Amygdala (tissue), 56 donors: ENCODE measurements at regions not wholly inside any gene's neighbourhood (a gene's known extent, or its start where the extent isn't known, plus 50 kb on each side); places are given as distances from the start of the nearest gene placed in this dataset.
"Not testable (repeated sequence)": the region's sequence is repeated elsewhere in the genome, so short reads cannot be mapped to it uniquely, and the experiment has no call there.

Experiments
- DNase-seq, 56 donors: peaks; one replicate each; lab custom pipeline; 2025; lab: John Stamatoyannopoulos, UW

DNA sequence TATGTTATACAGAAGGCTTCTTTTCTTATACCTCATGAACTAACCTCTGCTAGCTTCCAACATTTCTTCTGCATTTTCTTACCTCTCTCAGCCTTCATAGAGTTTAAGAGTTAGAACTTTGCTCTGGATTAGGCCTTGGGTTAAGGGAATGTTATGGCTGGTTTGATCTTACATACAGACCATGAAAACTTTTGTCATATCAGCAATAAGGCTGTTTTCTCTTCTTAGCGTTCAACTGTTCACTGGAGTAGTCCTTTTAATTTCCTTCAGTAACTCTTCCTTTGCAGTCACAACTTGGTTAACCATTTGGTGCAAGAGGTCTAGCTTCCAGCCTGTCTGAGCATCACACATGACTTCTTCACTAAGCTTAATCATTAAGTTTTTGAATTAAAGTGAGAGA lies 329.0 kb upstream of the CCNG1 start:
- DNase-seq, result no peak

GRCh38 chr5:163115011-163115410 lies 322.4 kb upstream of the CCNG1 start:
- DNase-seq, result no peak

- not testable (repeated sequence) for DNase-seq
Measured at GRCh38 chr5:163116618-163117017, 320.8 kb upstream of the CCNG1 start.

DNA sequence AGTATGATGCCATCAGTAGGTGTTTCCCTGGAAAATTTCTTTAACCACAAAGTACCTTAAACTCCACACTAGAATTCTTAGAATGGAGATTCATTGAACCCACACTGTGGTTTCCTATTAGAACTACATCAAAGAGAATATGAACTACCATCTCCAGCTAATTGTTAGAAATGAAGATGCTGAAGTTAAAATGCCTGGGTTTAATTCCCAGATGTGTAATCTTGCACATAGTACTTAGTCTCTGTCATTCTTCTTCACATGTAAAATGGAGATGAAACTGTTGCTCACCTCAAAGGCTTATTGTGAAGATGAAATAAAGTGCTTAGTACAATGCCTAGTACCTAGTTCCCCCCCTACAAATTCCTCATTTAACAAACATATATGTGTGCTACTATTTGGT lies 303.3 kb upstream of the CCNG1 start:
- DNase-seq, result no peak

- DNase-seq, result no peak
Measured at GRCh38 chr5:163135849-163136248, 301.5 kb upstream of the CCNG1 start.

DNA sequence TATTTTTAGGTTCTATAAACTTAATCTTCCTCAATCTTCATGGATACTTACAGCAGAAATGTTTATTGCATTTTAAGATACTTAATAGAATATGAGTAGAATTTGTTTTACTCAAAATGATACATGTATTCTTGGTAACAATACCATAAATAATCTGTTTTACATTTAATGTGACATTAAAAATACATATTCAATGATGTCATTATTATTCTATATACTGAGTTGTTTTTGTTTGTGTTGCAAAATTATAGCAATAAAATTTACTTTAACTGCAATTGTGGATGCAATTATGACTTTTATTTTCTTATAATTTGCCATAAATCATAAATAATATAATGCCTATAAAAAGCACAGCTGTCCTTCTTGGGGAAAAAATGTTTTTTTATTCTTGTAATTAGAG lies 275.9 kb upstream of the CCNG1 start:
- DNase-seq, result no peak

DNA sequence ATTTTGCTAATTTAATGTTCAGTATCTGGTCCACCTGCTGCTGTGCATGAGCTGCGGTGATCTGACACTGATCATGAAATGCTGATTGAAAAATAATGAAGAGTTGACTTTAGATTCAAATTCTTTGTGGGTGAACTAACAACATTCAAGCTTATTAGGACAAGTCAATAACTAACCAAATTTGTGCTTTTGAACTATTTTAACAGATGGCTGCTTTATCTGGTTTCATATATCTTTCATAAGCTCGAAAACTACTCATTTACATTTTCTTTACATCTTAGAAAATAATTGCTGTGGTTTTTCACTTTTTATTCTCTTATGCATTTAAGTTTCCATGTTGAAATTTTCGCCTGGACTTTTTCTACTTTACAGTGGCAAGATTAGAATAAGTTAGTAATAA lies 274.8 kb upstream of the CCNG1 start:
- DNase-seq, result no peak

- DNase-seq, result no peak
Measured at GRCh38 chr5:163163858-163164257, 273.5 kb upstream of the CCNG1 start.

DNA sequence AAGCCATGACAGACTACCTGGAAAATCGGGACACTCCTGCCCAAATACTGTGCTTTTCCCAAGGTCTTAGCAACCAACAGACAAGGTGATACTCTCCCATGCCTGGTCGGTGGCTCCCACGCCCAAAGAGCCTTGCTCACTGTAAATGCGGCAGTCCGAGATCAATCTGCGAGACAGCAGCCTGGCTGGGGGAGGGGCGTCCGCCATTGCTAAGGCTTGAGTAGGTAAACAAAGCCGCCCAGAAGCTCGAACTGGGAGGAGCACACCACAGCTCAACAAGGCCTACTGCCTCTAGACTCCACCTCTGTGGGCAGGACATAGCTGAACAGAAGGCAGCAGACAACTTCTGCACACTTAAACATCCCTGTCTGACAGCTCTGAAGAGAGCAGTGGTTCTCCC lies 272.1 kb upstream of the CCNG1 start:
- DNase-seq, result no peak

- DNase-seq, result not testable (repeated sequence)
Measured at GRCh38 chr5:163170161-163170560, 267.2 kb upstream of the CCNG1 start.

DNA sequence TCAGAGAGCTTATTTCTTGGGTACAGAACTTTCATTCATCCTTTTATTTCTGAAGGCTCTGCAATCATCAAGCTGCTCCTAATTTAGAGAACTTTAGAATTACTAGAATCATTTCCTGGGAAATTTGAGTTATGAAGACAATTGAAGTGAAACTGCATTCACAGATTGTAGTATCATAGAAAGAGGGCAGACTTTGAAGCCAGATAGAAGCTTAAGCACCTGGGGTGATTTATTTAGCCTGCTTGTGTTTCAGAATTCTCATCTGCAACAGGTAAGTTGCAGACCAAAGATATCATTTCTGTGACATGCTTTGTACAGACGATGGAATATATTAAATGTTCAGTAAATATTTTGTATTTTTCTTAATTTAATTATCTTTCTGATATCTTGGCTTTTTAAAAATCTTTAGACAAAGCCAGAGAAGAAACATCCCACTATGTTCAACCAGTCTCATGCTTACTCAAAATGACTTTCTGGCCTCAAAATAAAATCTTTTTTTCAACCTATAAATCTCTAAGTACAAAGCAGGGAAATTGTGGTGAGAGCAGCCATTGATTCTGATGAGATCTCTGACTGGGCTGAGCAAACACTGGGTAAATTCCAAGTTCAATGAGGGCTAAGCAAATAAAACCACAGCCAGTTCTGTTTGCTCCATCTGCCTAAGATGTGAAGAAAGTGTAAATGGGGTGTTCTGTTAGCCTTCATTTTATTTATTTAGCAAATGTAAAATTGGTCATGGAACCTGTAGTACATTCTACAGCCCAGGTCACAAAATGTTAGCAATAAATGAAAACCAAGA lies 264.7 kb upstream of the CCNG1 start:
- DNase-seq, result no peak

- no peak for DNase-seq
Measured at GRCh38 chr5:163177971-163178370, 259.4 kb upstream of the CCNG1 start.

- DNase-seq, result no peak
Measured at GRCh38 chr5:163185315-163185714, 252.1 kb upstream of the CCNG1 start.

DNA sequence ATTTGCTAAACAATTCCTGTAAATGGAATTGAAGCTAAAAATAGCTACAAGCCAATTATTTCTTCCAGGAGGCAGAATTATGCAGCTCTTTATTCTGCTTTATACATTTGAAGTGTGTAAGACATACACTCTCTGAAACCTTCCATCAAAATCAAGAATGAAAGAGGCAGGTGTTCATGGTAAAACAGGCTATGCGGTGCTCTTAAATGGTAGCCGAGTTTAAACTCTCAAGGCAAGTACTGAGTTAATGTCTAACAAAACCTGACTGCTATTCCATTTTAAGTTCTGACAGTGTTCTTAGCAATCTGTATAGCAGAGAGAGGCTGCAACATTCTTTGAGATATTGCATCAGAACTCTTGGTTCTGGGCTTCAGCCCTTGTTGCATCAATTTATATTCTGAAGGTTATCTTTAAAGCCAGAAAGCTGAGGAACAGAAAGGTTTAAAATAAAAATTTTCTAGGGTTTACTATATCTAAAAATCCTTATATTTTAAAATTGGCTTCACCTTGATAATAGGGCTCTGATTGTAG lies 248.3 kb upstream of the CCNG1 start:
- no peak for DNase-seq

- DNase-seq, result no peak
Measured at GRCh38 chr5:163190283-163190682, 247.1 kb upstream of the CCNG1 start.

DNA sequence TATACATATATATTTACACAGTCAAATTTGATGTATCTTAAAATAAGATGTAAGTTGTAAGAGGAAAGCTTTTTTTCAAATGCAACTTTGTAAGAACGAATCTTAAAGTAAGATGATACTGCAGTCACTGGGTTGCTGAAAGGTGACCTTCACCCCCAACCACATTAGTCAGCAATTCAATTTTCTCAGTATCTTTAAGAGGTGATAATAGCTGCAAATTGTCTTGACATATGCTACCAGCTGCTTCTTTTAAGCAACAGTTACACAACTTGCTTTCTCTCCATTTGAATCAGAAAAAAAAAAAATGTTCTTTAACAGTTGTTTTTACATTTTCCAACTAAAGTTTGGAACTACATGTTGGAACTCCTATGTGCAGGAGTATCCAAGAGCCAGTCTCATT lies 246.6 kb upstream of the CCNG1 start:
- DNase-seq, result no peak

GRCh38 chr5:163193886-163194285 lies 243.5 kb upstream of the CCNG1 start:
- DNase-seq, result no peak

- no peak for DNase-seq
Measured at GRCh38 chr5:163205645-163206044, 231.8 kb upstream of the CCNG1 start.

DNA sequence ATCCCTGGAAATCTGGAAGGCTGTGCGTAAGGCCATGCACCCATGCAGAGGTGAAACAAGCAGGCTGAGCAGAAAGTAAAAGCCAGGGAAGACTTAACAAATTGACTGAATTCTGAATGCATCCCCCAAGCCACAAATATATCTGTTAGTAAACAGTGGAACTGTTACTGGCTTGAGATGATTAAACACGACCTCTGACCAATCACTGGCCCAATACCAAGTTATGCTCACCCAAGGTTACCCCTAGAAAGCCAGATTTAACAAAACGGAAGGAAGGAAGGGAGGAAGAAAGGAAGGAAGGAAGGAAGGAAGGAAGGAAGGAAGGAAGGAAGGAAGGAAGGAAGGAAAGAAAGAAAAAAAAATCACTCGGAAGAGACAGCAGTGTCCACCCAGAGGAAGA lies 215.8 kb upstream of the CCNG1 start:
- no peak for DNase-seq

- DNase-seq, result no peak
Measured at GRCh38 chr5:163222982-163223381, 214.4 kb upstream of the CCNG1 start.

GRCh38 chr5:163244445-163244987 lies 192.9 kb upstream of the CCNG1 start:
- no peak for DNase-seq

DNA sequence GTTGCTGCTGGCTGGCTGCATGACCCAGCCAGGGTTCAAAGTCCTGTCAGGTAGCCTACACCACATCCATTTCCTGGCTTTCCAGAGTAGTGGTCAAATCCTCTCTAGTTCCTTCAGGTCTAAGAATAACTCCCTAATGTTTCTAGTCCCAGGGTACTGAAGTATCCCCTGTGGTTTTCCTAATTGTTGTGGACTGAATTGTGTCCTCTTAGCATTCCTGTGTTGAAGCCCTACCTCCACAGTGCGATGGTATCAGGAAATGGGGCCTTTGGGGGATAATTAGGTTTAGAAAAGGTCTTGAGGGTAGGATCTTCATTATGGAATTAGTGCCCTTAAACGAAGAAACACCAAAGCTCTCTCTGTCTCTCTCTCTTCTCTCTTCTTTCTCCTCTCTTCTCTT lies 191.8 kb upstream of the CCNG1 start:
- DNase-seq, result no peak
